GM12892 (cell line): ENCODE measurements at regions not wholly inside any gene's neighbourhood (a gene's known extent, or its start where the extent isn't known, plus 50 kb on each side); places are given as distances from the start of the nearest gene placed in this dataset.

ENCODE experiments used
- DNase-seq: peaks from one replicate; pipeline ENCODE4 v3.0.0; 2011; ENCODE audit not compliant: insufficient read length
- FAIRE-seq: peaks from 2 replicates; lab custom pipeline; 2011; peaks lifted over from hg19 to GRCh38; lab: Jason Lieb, UNC
- POLR2A ChIP-seq: IDR thresholded peaks from 2 replicates; pipeline ENCODE4 v1.6.1; 2011; ENCODE audit warnings: low read depth, low read length, control low read depth
- POLR2AphosphoS5 ChIP-seq: IDR thresholded peaks from 2 replicates; pipeline ENCODE4 v1.6.1; 2011; ENCODE audit warnings: low read depth, low read length, control low read depth
- TAF1 ChIP-seq: IDR thresholded peaks from 2 replicates; pipeline ENCODE4 v1.6.1; 2011; ENCODE audit warnings: low read depth, mild to moderate bottlenecking, control low read depth, low read length, borderline replicate concordance

DNA sequence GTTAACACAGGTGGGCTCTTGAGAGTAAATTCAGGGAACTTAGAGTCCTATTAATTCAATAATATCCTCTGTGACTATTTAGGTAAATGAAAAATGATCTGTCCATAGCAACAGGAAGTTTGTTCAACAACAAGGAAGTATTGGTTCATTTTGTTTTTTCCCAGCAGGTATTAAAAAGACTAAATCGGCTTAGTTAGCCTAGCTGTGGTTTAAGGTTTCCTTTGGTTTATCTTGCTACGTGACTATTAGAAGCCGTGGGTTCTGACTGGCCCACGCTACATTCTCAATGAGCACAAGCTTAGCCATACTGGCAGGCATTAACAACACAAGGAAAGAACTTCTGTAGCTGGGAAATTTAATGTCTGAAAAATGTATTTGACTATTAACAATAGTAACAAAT is 168.8 kb upstream of the HS3ST1 start:
- no peak for DNase-seq
- TF ChIP-seq TAF1: no peak
- no peak for TF ChIP-seq POLR2AphosphoS5
- TF ChIP-seq POLR2A: no peak
- no peak for FAIRE-seq

DNA sequence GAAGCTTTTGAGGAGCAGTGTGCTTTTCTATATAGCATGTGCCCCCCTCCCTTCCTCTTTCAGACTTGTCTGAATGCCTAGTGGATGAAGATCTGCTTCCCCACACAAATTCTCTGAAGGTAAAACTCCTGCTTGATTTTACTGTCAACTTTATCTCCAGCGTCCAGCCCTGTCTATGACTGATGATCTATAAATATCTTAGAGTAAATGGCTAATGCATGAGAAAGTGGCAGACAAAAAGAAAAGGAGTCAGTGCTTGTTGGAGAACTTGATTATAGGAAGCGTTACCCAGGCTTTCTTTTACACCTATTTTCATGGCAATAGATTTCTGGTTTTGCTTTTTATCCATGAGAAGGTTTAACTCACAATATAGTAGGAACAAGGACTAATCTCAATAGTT is 168.3 kb upstream of the HS3ST1 start:
- DNase-seq: no peak
- TF ChIP-seq POLR2A (no peak), TAF1 (no peak), POLR2AphosphoS5 (no peak)
- no peak for FAIRE-seq

DNA sequence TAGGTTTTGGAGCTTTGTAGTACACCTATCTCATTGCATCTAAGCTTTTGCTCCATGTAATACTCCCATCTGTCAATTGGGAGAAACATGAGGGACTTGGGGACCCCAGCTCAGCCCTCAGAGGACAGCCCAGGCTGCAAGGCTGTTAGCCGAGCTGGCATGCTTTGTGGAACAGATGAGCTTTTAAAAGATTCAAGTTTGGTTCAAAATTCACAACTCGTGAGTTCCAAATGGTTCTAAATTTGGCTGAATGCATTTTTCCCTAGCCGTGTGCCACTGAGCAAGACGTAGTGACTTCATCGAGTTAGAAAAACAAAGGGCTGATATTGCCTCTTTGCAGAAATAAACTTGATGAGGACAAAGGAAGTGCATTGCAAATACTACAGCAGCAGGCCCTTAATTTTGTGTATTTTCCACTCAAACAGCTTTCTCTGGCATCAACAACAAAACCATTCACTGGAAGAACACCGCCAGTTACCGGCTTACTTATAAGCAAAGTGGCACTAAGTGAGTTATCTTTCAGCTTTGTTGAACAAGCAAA is 165.0 kb upstream of the HS3ST1 start:
- TF ChIP-seq TAF1 (no peak), POLR2A (no peak), POLR2AphosphoS5 (no peak)
- FAIRE-seq: no peak
- DNase-seq: no peak

DNA sequence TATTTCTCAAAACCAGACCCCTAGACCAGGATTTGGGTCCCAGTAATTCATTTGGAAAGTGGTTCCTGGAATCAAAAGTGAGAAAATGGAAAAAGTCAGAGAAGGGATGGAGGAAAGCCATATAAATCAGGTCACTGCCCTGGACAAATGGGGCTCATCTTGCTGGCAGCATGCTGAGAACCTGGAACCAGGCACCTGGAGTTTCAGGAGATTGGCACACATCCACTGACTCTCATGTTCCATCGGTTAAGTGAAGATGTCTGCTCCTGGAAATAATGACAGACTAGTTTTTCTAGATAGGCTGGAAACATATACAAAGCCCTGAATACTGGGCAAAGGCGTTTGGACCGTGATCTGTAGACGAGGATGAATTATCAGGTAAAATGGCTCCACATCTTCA is 163.6 kb upstream of the HS3ST1 start:
- DNase-seq (no peak), FAIRE-seq (no peak)
- TF ChIP-seq POLR2AphosphoS5 (no peak), POLR2A (no peak), TAF1 (no peak)

DNA sequence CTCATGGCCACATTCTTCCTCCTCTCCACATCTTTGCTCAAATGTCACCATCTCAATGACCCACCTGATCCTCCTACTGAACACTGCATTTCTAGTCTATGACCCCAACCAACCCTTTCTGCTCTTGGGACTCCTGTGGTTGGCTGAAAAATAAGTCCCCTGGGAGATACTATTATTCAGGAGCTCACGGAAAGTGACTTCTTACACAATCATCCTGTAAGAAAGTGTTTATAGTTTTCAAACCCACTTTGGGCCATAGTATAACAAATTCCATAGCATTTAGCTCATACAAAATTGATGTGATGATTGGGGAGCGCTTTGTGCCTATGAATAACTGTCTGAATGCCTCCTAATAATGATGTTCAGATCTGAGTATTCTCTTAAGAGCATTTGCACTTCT is 161.4 kb upstream of the HS3ST1 start:
- no peak for TF ChIP-seq POLR2AphosphoS5
- no peak for TF ChIP-seq POLR2A
- TF ChIP-seq TAF1: no peak
- FAIRE-seq (no peak), DNase-seq (no peak)

DNA sequence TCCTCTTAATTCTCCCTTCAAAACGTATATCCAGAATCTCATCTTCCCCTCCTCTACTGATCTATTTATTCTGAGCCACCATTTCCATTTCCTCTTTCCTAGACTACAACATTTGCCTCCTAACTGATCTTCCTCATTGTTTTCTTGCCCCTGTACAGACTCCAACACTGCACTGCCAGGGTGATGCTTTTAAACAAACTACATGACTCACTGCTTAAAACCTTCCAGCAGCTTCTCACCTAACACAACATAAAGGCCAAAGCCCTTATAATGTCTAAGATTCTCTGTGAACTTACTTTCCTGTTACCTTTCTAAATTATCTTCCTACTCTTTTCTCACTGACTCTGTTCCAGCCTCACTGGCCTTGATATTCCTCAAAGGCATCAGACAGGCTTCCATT is 161.0 kb upstream of the HS3ST1 start:
- TF ChIP-seq TAF1 (no peak), POLR2AphosphoS5 (no peak), POLR2A (no peak)
- DNase-seq (no peak), FAIRE-seq (no peak)

DNA sequence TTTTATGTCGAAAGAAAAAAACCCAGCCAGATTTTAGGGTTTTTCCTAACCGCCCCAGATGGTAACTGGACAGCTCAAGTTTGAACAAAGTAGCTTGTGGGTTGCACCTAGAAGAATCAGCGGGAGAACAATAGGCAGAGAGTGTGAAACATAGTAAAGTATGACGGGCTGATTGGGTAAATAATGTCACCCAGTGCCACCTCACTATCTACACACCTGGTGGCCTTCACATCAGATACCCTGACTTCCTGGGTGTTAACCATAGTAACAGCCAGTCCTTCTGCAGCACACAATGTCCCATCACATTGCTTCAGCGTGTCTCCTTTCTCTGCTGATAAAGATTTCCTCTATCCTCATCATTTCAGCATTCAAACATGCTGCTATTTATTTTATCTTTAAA is 159.1 kb upstream of the HS3ST1 start:
- DNase-seq (no peak), FAIRE-seq (no peak)
- no peak for TF ChIP-seq POLR2AphosphoS5

DNA sequence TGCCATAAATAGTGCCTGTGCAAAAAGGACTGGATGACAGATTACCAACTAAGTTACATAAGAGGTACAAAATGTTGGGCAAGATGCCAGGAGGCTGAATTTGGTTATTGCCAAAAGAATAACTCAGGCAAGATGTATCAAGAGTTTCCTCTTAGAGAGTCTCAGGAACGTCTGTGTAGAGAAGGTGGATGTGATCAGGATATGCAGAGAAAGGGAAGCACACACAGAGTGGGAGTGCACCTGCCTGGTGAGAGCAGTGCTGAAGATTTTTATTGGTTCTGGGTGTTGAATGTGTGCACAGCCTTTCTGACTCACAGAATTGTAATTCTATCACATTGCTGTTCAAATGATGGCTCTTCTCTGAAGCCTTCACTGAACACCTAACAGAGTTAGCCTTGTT is 156.8 kb upstream of the HS3ST1 start:
- no peak for TF ChIP-seq POLR2AphosphoS5
- no peak for TF ChIP-seq POLR2A
- TF ChIP-seq TAF1: no peak
- FAIRE-seq: no peak
- no peak for DNase-seq

DNA sequence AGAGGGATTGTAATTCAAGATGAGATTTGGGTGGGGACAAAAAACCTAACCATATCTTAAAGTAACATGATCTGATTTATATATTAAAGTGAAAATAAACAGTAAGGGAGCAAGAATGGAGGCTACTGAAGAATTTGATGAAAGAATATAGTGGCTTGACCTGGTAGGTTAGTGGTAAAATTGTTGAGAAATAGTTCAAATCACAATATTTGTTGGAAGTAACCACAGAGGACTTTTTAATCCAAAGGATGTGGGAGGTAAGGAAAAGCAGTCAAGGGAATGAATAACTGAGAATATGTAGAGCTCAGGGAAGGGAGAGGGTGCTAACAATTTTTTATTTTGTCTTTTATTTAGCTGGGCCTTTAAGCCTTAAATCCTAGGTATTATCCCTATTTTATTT is 139.8 kb upstream of the HS3ST1 start:
- no peak for TF ChIP-seq TAF1
- TF ChIP-seq POLR2A: no peak
- no peak for TF ChIP-seq POLR2AphosphoS5
- no peak for DNase-seq
- no peak for FAIRE-seq

DNA sequence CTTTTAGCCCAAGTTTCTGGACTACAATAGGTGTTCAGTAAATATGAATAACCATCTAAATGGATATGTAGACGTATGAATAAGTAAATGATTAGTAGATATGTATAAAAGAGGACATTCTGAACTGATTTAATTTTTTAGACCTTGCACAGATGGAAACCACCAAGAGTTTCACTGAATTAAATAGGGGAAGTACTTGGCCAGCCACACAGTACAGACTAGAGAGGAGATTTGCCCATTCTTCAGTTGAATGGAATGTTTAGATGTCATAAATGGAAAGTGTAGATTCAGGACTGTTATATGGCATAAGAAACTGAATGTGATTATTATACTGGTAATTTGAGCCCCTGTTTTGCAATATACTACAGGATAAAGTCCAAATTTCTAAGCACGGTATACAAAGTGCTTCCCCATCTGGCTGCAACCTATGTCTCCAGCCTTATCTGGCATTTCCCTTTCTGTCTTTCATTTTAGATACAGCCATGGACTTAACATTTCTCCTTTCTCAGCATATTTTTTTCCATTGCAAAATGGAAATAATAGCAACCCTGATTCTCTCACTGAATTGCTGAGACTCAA is 137.8 kb upstream of the HS3ST1 start:
- DNase-seq (no peak), FAIRE-seq (no peak)
- TF ChIP-seq POLR2A (no peak), TAF1 (no peak), POLR2AphosphoS5 (no peak)

DNA sequence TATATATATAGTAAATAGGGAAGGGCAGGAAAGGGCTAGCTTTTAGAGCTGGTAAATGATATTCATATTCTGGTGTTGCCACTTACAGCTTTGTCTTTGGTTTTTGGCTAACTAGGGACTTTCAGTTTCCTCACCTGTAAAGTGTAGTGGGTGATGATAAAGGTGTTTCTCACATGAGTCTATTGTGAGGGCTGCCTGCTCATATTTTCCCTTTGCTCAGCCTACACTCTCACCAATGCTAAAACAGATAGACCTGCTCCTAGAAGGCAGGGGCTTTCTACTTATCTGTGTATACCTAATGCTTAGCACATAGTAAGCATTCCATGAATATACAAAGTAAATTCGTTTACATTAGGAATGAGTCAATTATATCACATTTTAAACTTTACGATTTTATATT is 137.2 kb upstream of the HS3ST1 start:
- FAIRE-seq (no peak), DNase-seq (no peak)
- TF ChIP-seq TAF1 (no peak), POLR2AphosphoS5 (no peak), POLR2A (no peak)

DNA sequence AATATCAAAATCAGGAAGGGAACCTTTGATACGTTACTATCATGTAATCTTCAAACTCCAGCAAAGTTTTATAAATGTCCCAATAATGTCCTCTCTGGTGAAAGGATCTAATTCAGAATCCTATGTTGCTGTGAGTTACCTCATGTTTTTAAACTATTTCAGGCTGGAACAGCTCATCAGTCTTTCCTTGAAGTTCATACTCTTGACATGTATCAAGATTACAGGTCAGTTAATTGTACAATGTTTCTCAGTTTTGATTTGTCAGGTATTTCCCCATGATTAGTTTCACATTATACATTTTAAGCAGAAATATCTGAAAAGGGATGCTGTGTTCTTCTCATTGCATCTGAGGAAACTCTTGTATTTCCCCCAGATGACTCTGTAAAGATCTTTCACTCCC is 136.5 kb upstream of the HS3ST1 start:
- DNase-seq (no peak), FAIRE-seq (no peak)
- TF ChIP-seq POLR2A (no peak), POLR2AphosphoS5 (no peak), TAF1 (no peak)
